GM20000 (cell line): ENCODE measurements at regions not wholly inside any gene's neighbourhood (a gene's known extent, or its start where the extent isn't known, plus 50 kb on each side); places are given as distances from the start of the nearest gene placed in this dataset.
A peak's percentile ranks its signal among the peaks of the same experiment; 100 is the strongest.

Experiments
- DNase-seq: peaks from one replicate; pipeline ENCODE4 v3.0.0; 2012; ENCODE audit warnings: low spot score
- TF ChIP-seq, protein P1 (sequence below): IDR thresholded peaks from 2 replicates; pipeline ENCODE4 v1.5.1; 2012; ENCODE audit warnings: mild to moderate bottlenecking, control low read depth; ENCODE audit errors: extremely low read depth, missing control alignments

DNA sequence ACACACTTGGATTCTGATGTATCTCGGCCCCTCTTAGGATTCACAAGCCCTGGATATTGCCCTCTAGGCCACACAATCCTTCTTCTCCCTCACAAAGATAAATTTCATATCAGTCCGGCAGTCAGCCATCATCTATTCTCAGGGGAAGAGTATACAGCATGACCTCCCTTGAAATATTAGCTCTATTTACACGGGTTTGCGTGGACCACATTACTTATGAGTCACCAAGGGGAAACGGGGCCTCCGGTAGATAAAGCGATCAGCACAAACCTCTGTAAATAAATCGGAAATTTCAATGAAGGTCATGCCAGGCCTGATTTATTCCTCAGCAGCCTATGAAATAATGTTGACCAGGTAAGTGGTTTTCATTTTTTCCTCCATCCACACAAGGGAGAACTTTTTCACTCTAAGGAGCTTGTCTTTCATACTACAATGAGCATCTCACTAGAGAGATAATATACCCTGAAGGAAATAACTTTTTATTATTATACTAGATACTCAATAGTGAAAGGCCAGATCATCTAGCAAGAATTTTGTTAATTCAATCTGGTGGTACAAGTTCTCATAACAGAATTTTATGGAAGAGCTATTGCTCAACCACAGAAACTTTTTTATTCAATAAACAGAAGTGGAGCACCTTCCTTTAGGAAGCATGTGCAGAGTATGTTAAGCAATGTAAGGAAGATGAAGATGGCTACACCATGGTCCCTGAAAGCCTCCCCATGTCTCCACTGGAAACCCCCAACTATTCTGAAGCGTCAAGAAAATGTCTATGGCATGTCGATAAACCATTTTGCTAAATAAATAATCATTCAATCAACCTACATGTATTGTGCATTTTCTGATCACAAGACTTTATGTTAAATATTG lies 125.2 kb upstream of the PIK3C3 start:
- TF ChIP-seq, protein P1, sequence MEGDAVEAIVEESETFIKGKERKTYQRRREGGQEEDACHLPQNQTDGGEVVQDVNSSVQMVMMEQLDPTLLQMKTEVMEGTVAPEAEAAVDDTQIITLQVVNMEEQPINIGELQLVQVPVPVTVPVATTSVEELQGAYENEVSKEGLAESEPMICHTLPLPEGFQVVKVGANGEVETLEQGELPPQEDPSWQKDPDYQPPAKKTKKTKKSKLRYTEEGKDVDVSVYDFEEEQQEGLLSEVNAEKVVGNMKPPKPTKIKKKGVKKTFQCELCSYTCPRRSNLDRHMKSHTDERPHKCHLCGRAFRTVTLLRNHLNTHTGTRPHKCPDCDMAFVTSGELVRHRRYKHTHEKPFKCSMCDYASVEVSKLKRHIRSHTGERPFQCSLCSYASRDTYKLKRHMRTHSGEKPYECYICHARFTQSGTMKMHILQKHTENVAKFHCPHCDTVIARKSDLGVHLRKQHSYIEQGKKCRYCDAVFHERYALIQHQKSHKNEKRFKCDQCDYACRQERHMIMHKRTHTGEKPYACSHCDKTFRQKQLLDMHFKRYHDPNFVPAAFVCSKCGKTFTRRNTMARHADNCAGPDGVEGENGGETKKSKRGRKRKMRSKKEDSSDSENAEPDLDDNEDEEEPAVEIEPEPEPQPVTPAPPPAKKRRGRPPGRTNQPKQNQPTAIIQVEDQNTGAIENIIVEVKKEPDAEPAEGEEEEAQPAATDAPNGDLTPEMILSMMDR = no peak
- DNase-seq = no peak

DNA sequence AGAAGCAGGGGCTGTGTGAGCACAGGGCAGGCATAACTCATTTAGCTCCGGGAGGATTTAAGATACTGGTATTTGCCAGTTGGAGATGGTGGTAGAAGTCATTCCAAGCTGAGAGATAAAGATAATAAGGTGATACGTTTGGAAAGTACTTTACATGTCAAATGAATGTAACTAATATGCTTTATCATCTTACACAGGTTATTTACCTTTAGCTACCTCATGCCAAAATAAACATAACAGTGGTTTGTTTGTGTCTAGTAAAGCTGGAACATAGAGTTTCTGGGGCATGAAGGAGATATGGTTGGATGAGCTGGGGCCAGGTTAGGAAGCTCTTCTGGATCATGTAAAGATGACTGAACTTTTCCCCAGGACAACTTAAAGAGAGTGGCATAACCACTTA lies 126.9 kb upstream of the PIK3C3 start:
- TF ChIP-seq, protein P1 = no peak
- DNase-seq = no peak

DNA sequence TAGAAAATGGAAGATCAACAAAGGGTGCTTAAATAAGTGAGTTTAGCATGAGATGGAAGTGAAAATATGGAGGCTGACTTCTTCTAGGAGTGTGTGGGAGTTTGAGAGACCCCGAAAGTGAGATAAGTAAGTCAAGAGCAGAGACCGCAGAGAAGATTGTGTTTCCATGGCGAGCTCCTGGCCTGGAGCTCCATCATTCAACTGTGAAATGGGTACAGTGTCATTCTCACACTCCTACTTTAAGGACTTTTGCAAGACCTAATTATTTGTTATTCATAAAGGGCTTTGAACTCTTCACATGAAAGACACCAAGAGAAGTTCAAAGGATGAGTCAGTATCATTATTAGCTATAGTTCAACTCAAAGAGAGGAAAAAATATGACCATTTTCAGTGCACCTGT lies 134.2 kb upstream of the PIK3C3 start:
- DNase-seq = peak; percentile 6

DNA sequence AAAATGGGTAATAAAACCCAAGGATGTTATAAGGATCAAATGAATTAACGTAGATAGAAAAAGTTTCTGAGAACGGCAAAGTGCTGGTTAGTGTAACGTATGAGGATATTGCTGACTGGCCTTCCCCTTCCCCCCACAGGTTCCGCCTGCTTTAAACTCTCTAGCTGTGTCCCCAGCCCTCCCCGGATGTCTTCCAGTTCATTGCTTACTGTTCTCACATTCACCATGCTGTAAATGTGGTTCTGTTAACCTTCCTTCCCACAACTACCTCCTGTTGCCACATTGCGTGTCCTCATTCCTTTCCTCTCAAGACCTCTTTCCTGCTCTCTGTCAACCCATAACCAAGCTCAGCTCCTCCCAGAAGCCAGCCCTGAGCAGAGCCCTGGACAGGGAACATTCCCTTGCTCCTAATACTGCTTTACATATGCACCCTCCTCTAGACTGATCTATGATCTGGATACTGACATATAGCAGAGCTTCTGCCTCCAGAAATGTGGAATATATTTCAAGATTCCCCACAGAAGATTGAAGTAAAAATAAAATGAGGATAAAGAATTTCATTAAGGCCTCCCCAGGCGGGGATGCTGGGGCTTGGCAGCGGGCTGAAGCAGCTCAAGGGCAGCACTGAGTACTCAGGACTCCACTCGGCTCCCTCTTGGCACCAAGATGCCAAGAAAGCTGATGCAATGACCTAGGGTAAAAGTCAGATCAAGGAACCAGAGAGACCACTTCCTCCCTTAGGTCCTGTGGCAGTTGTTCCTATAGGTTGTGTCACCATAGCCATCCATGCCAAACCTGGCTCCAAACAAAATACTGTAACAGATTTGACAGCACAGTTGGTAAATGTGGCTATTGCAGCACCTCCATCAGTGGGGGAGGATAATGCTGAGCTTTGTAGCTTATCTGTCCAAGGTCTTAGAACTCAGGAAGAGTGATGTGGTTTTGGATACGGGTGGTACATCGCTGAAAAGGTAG lies 136.4 kb upstream of the PIK3C3 start:
- TF ChIP-seq, protein P1 = no peak
- DNase-seq = no peak

More for the DNA sequence above, 134.2 kb upstream of the PIK3C3 start:
- TF ChIP-seq, protein P1 = no peak

DNA sequence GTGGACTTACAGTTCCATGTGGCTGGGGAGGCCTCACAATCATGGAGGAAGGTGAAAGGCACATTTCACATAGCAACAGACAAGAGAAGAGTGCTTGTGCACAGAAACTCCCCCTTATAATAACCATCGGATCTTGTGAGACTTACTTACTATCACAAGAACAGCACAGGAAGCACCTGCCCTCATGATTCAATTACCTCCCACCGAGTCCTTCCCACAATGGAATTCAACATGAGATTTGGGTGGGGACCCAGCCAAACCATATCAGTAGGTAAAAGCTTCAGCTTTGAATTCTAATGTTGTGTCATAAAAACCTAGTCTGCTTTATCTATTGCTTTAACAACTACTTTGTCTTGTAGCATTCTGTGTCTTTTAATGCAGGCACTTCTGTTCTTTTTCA lies 140.4 kb upstream of the PIK3C3 start:
- TF ChIP-seq, protein P1 = no peak
- DNase-seq = no peak

DNA sequence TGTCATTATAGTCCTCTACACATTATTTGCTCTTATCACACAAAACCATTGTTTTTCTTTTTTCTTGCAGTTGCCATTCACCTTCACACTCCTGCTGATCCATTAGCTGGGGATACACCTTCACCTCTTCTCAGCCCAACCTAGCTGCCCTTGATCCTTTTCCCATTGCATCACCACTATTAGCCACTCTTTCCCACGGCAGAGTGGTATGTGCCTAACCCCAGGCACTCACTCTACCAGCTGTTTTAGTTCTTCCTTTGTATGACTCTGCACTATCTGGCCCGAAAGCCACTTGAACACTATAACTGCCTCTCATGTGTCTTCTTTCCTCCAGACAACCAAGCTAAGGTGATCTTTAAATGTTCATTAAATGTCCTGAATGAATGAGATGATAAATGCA lies 145.4 kb upstream of the PIK3C3 start:
- DNase-seq = no peak
- TF ChIP-seq, protein P1 = no peak

DNA sequence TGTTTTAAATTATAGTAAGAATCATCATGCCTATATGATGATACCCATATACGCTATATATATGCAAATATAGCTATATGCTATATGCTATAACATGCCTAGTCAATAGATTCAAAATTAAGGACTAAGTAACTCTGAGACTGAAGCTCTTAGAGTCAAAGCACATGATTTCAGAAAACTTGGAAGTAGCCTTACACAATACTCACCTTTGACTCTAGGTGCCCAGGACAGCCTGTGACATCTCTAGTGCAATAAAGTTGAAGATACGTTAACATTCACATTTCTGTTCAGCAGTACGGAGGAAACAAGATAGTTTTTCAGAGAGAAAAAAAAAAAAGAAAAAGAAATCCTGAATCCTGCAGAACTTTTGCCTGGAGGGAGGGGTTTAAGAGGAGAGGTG lies 149.7 kb upstream of the PIK3C3 start:
- TF ChIP-seq, protein P1 = no peak
- no peak for DNase-seq
